Nucleus accumbens (tissue), 56 donors: ENCODE measurements at regions not wholly inside any gene's neighbourhood (a gene's known extent, or its start where the extent isn't known, plus 50 kb on each side); places are given as distances from the start of the nearest gene placed in this dataset.

Experiments used
- DNase-seq, 56 donors: peaks; one replicate each; lab custom pipeline; 2025; lab: John Stamatoyannopoulos, UW

GRCh38 chr1:95409901-95410300 is 175.9 kb downstream of the RWDD3 start:
- no peak for DNase-seq

GRCh38 chr1:95415146-95415545 is 181.1 kb downstream of the RWDD3 start:
- DNase-seq: no peak

- no peak for DNase-seq
Measured at GRCh38 chr1:95426772-95427171, 192.8 kb downstream of the RWDD3 start.

- DNase-seq: no peak
Measured at GRCh38 chr1:95427525-95427924, 193.5 kb downstream of the RWDD3 start.

- DNase-seq: no peak
Measured at GRCh38 chr1:95431235-95431634, 197.2 kb downstream of the RWDD3 start.

- no peak for DNase-seq
Measured at GRCh38 chr1:95435611-95436010, 201.6 kb downstream of the RWDD3 start.

- no peak for DNase-seq
Measured at GRCh38 chr1:95437011-95437410, 203.0 kb downstream of the RWDD3 start.

- no peak for DNase-seq
Measured at GRCh38 chr1:95437781-95438180, 203.8 kb downstream of the RWDD3 start.

- DNase-seq: no peak
Measured at GRCh38 chr1:95438218-95438948, 204.4 kb downstream of the RWDD3 start.

- peak in 2 of 56 donors; percentile 1 for DNase-seq
Measured at GRCh38 chr1:95440511-95440910, 206.5 kb downstream of the RWDD3 start.

GRCh38 chr1:95449516-95449915 is 215.5 kb downstream of the RWDD3 start:
- DNase-seq: no peak

- DNase-seq: no peak
Measured at GRCh38 chr1:95451054-95451453, 217.0 kb downstream of the RWDD3 start.

- DNase-seq: no peak
Measured at GRCh38 chr1:95451904-95452303, 217.9 kb downstream of the RWDD3 start.

- DNase-seq: no peak
Measured at GRCh38 chr1:95453053-95453452, 219.0 kb downstream of the RWDD3 start.

- no peak for DNase-seq
Measured at GRCh38 chr1:95467036-95467435, 233.0 kb downstream of the RWDD3 start.

GRCh38 chr1:95475686-95476457 is 241.9 kb downstream of the RWDD3 start:
- no peak for DNase-seq

- DNase-seq: no peak
Measured at GRCh38 chr1:95496307-95496706, 262.3 kb downstream of the RWDD3 start.

GRCh38 chr1:95496773-95497172 is 262.8 kb downstream of the RWDD3 start:
- DNase-seq: no peak

- DNase-seq: no peak
Measured at GRCh38 chr1:95497566-95497965, 263.6 kb downstream of the RWDD3 start.

- no peak for DNase-seq
Measured at GRCh38 chr1:95503278-95504030, 269.4 kb downstream of the RWDD3 start.

- DNase-seq: no peak
Measured at GRCh38 chr1:95504321-95504720, 270.3 kb downstream of the RWDD3 start.
